SK-N-SH treated with all-trans-retinoic acid at 6 μM for 48 hours (cell line): ENCODE measurements at regions not wholly inside any gene's neighbourhood (a gene's known extent, or its start where the extent isn't known, plus 50 kb on each side); places are given as distances from the start of the nearest gene placed in this dataset.
"Not testable (repeated sequence)": the region's sequence is repeated elsewhere in the genome, so short reads cannot be mapped to it uniquely, and the experiment has no call there.

Source experiments
- TOX ChIP-seq: fragments of 250-450 bp; sonication (Bioruptor Pico); IDR thresholded peaks from 2 replicates; pipeline ENCODE4 v1.8.0; 2021; ENCODE audit warnings: mild to moderate bottlenecking, moderate library complexity, borderline replicate concordance
- ZFP3 ChIP-seq: fragments of 250-450 bp; sonication (Bioruptor Pico); IDR thresholded peaks from 2 replicates; pipeline ENCODE4 v1.5.0; 2020; ENCODE audit warnings: mild to moderate bottlenecking, moderate library complexity
- ZFP30 ChIP-seq: fragments of 450-650 bp; formaldehyde crosslinking; IDR thresholded peaks from 2 replicates; pipeline ENCODE4 v1.5.0; 2022; ENCODE audit warnings: mild to moderate bottlenecking, moderate library complexity
- TF ChIP-seq, protein P1 (sequence below): fragments of 250-450 bp; sonication (Bioruptor Pico); IDR thresholded peaks from 2 replicates; pipeline ENCODE4 v1.8.0; 2020; ENCODE audit warnings: mild to moderate bottlenecking, moderate library complexity, borderline replicate concordance

DNA sequence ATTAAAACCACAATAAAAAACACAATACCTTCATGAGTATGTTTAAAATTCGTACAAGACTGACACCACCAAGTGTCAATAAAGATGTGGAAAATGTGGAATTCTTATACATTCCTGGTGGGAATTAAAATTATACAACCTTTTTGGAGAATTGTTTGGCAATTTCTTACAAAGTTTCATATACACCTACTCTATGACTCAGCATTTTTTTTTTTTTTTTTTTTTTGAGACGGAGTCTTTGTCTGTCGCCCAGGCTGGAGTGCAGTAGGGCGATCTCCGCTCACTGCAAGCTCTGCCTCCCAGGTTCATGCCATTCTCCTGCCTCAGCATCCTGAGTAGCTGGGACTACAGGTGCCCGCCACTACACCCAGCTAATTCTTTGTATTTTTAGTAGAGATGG is 212.5 kb upstream of the PIEZO2 start:
- not testable (repeated sequence) for TF ChIP-seq ZFP30; ZFP3 (CRISPR knock-in tag); TOX (CRISPR knock-in tag)
- TF ChIP-seq, protein P1, sequence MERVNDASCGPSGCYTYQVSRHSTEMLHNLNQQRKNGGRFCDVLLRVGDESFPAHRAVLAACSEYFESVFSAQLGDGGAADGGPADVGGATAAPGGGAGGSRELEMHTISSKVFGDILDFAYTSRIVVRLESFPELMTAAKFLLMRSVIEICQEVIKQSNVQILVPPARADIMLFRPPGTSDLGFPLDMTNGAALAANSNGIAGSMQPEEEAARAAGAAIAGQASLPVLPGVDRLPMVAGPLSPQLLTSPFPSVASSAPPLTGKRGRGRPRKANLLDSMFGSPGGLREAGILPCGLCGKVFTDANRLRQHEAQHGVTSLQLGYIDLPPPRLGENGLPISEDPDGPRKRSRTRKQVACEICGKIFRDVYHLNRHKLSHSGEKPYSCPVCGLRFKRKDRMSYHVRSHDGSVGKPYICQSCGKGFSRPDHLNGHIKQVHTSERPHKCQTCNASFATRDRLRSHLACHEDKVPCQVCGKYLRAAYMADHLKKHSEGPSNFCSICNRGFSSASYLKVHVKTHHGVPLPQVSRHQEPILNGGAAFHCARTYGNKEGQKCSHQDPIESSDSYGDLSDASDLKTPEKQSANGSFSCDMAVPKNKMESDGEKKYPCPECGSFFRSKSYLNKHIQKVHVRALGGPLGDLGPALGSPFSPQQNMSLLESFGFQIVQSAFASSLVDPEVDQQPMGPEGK, result not testable (repeated sequence)
